Sigmoid colon (tissue), 4 donors: ENCODE measurements at regions not wholly inside any gene's neighbourhood (a gene's known extent, or its start where the extent isn't known, plus 50 kb on each side); places are given as distances from the start of the nearest gene placed in this dataset.

Experiments
- POLR2AphosphoS5 ChIP-seq, 4 donors: sonication (generic); formaldehyde crosslinking; IDR thresholded peaks; one replicate each; pipeline ENCODE4 v1.6.1; 2017; ENCODE audit warnings: antibody characterized with exemption in 4 of 4
- TF ChIP-seq, protein P1 (sequence below), 4 experiments: fragments of 450-650 bp in 3 of 4; fragments of 200-600 bp in 1 of 4; IDR thresholded peaks; one replicate each; pipeline ENCODE4 v1.5.1; 2016 to 2019; ENCODE audit warnings: antibody characterized with exemption in 4 of 4, mild to moderate bottlenecking in 3 of 4, moderate library complexity in 2 of 4

- TF ChIP-seq POLR2AphosphoS5 (IDR thresholded peaks at IDR 0.05) = no peak
- TF ChIP-seq, protein P1, sequence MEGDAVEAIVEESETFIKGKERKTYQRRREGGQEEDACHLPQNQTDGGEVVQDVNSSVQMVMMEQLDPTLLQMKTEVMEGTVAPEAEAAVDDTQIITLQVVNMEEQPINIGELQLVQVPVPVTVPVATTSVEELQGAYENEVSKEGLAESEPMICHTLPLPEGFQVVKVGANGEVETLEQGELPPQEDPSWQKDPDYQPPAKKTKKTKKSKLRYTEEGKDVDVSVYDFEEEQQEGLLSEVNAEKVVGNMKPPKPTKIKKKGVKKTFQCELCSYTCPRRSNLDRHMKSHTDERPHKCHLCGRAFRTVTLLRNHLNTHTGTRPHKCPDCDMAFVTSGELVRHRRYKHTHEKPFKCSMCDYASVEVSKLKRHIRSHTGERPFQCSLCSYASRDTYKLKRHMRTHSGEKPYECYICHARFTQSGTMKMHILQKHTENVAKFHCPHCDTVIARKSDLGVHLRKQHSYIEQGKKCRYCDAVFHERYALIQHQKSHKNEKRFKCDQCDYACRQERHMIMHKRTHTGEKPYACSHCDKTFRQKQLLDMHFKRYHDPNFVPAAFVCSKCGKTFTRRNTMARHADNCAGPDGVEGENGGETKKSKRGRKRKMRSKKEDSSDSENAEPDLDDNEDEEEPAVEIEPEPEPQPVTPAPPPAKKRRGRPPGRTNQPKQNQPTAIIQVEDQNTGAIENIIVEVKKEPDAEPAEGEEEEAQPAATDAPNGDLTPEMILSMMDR (IDR thresholded peaks at IDR 0.05) = no peak
Observed at GRCh38 chr16:52834736-52835465, 217.8 kb downstream of the CHD9NB start.
